ENCODE measurements at regions not wholly inside any gene's neighbourhood (a gene's known extent, or its start where the extent isn't known, plus 50 kb on each side); places are given as distances from the start of the nearest gene placed in this dataset.
"Not testable (repeated sequence)": the region's sequence is repeated elsewhere in the genome, so short reads cannot be mapped to it uniquely, and the experiment has no call there.

GRCh38 chr15:66635006-66635405 is 67.0 kb upstream of the SMAD6 start:
- DNase-seq (ENCODE audit: low read depth): no peak
- no peak for TF ChIP-seq CTCF (IDR thresholded peaks at IDR 0.05; ENCODE audit: low read depth, low read length, missing control alignments)
- no peak overlapping the region for H3K4me3 ChIP-seq (ENCODE audit: low read depth, low read length)
- in situ Hi-C loops (cut with HindIII; ENCODE audit: low sequenced_read_pairs): no loop called here

- no peak overlapping the region for H3K4me3 ChIP-seq (ENCODE audit: low read depth, low read length)
- in situ Hi-C loops (cut with HindIII; ENCODE audit: low sequenced_read_pairs): no loop called here
- no peak for TF ChIP-seq CTCF (IDR thresholded peaks at IDR 0.05; ENCODE audit: low read depth, low read length, missing control alignments)
- no peak for DNase-seq (ENCODE audit: low read depth)
Measured at GRCh38 chr15:66635817-66636216, 66.2 kb upstream of the SMAD6 start.

GRCh38 chr15:66637044-66637443 is 65.0 kb upstream of the SMAD6 start:
- H3K4me3 ChIP-seq (ENCODE audit: low read depth, low read length); DNase-seq (ENCODE audit: low read depth); in situ Hi-C loops (cut with HindIII; ENCODE audit: low sequenced_read_pairs): not testable (repeated sequence)

GRCh38 chr15:66638377-66638776 is 63.7 kb upstream of the SMAD6 start:
- no peak for TF ChIP-seq CTCF (IDR thresholded peaks at IDR 0.05; ENCODE audit: low read depth, low read length, missing control alignments)
- no peak for DNase-seq (ENCODE audit: low read depth)
- no peak overlapping the region for H3K4me3 ChIP-seq (ENCODE audit: low read depth, low read length)
- in situ Hi-C loops (cut with HindIII; ENCODE audit: low sequenced_read_pairs): no loop called here

GRCh38 chr15:66641485-66642315 is 60.3 kb upstream of the SMAD6 start:
- no peak for DNase-seq (ENCODE audit: low read depth)
- no peak for TF ChIP-seq CTCF (IDR thresholded peaks at IDR 0.05; ENCODE audit: low read depth, low read length, missing control alignments)
- in situ Hi-C loops (cut with HindIII; ENCODE audit: low sequenced_read_pairs): no loop called here
- no peak overlapping the region for H3K4me3 ChIP-seq (ENCODE audit: low read depth, low read length)

GRCh38 chr15:66642514-66642913 is 59.5 kb upstream of the SMAD6 start:
- H3K4me3 ChIP-seq (ENCODE audit: low read depth, low read length): no peak overlapping the region
- no peak for TF ChIP-seq CTCF (IDR thresholded peaks at IDR 0.05; ENCODE audit: low read depth, low read length, missing control alignments)
- no peak for DNase-seq (ENCODE audit: low read depth)
- in situ Hi-C loops (cut with HindIII; ENCODE audit: low sequenced_read_pairs): no loop called here

GRCh38 chr15:66643033-66643432 is 59.0 kb upstream of the SMAD6 start:
- H3K4me3 ChIP-seq (ENCODE audit: low read depth, low read length): no peak overlapping the region
- DNase-seq (ENCODE audit: low read depth): no peak
- no peak for TF ChIP-seq CTCF (IDR thresholded peaks at IDR 0.05; ENCODE audit: low read depth, low read length, missing control alignments)
- in situ Hi-C loops (cut with HindIII; ENCODE audit: low sequenced_read_pairs): no loop called here

All from astrocyte of the cerebellum (primary cell).